ENCODE measurements at regions not wholly inside any gene's neighbourhood (a gene's known extent, or its start where the extent isn't known, plus 50 kb on each side); places are given as distances from the start of the nearest gene placed in this dataset.
"Not testable (repeated sequence)": the region's sequence is repeated elsewhere in the genome, so short reads cannot be mapped to it uniquely, and the experiment has no call there.

GRCh38 chr6:27188885-27189418 lies 58.5 kb upstream of the PRSS16 start:
- no peak for TF ChIP-seq POLR2A (IDR thresholded peaks at IDR 0.05; ENCODE audit: low read depth, low read length)
- no peak for TF ChIP-seq POLR2AphosphoS5 (IDR thresholded peaks at IDR 0.05; ENCODE audit: low read depth, low read length)
- no peak for TF ChIP-seq TAF1 (IDR thresholded peaks at IDR 0.05; ENCODE audit: borderline replicate concordance, low read depth, low read length)
- DNase-seq (ENCODE audit: insufficient read length) (peak; percentile 29), FAIRE-seq (peak; percentile 73)

GRCh38 chr6:27190126-27190525 lies 57.4 kb upstream of the PRSS16 start:
- DNase-seq (ENCODE audit: insufficient read length) = no peak
- TF ChIP-seq POLR2AphosphoS5 (IDR thresholded peaks at IDR 0.05; ENCODE audit: low read depth, low read length) = no peak
- no peak for TF ChIP-seq TAF1 (IDR thresholded peaks at IDR 0.05; ENCODE audit: borderline replicate concordance, low read depth, low read length)
- TF ChIP-seq POLR2A (IDR thresholded peaks at IDR 0.05; ENCODE audit: low read depth, low read length) = no peak
- FAIRE-seq = no peak

- DNase-seq (ENCODE audit: insufficient read length); FAIRE-seq: not testable (repeated sequence)
These were observed 53.0 kb upstream of the PRSS16 start for GRCh38 chr6:27194453-27194852.

GRCh38 chr6:27195547-27195946 lies 52.0 kb upstream of the PRSS16 start:
- not testable (repeated sequence) for DNase-seq (ENCODE audit: insufficient read length); FAIRE-seq

Data from GM12892 (cell line).